B cell (primary cell): ENCODE measurements at regions not wholly inside any gene's neighbourhood (a gene's known extent, or its start where the extent isn't known, plus 50 kb on each side); places are given as distances from the start of the nearest gene placed in this dataset.

Source experiments
- ATAC-seq: fragments of 200-7000 bp; cut with Tn5 transposase; one replicate; pipeline ENCODE4 v1.10.0; 2021; ENCODE audit warnings: low read depth, mild to moderate bottlenecking, moderate number of reproducible peaks, moderate library complexity
- CTCF ChIA-PET: fragments of 350-600 bp; sonication (Branson Sonifier 250); formaldehyde crosslinking; loops from one replicate; lab custom pipeline; 2021; ENCODE audit warnings: antibody characterized with exemption, inconsistent platforms; lab: Charles Lee
- POLR2A ChIA-PET: fragments of 350-600 bp; sonication (Branson Sonifier 250); formaldehyde crosslinking; loops from one replicate; lab custom pipeline; 2021; ENCODE audit warnings: antibody characterized with exemption; lab: Charles Lee
- DNase-seq: peaks from one replicate; pipeline ENCODE4 v3.0.0; 2013
- H2AFZ ChIP-seq: 2 replicates; pipeline ENCODE4 v1.6.1; 2012; ENCODE audit warnings: mild to moderate bottlenecking, low read depth, low read length; ENCODE audit not compliant: insufficient read depth, poor library complexity, severe bottlenecking
- H3K27ac ChIP-seq, 2 donors: 1 replicate in 1 of 2; 2 replicates in 1 of 2; pipeline ENCODE4 v1.5.1; 2012 to 2013; ENCODE audit warnings: low read length in 2 of 2, mild to moderate bottlenecking in 2 of 2, moderate library complexity in 1 of 2
- H3K27me3 ChIP-seq, 4 experiments: fragments of 200-600 bp in 1 of 4; sonication (generic) in 1 of 4; replicated peaks in 1 of 4; 1 replicate in 2 of 4; 2 replicates in 2 of 4; pipeline versions ENCODE4 v1.6.1 to v1.7.0; 2013 to 2016; ENCODE audit warnings: low read length in 3 of 4, mild to moderate bottlenecking in 2 of 4, mixed read lengths in 1 of 4, moderate library complexity in 1 of 4; ENCODE audit not compliant: insufficient read depth in 4 of 4, control insufficient read depth in 3 of 4; ENCODE audit errors: control extremely low read depth in 1 of 4
- H3K36me3 ChIP-seq, 2 experiments: replicated peaks in 1 of 2; 1 replicate in 1 of 2; 2 replicates in 1 of 2; pipeline versions ENCODE4 v1.6.1 to v1.7.1; 2013; ENCODE audit warnings: low read length in 1 of 2; ENCODE audit not compliant: insufficient read depth in 2 of 2, control insufficient read depth in 1 of 2; ENCODE audit errors: control extremely low read depth in 1 of 2, extremely low read depth in 1 of 2
- H3K4me1 ChIP-seq, 2 donors: fragments of 200-600 bp in 1 of 2; sonication (generic) in 1 of 2; 1 replicate in 1 of 2; 2 replicates in 1 of 2; pipeline versions ENCODE4 v1.5.1 to v1.6.1; 2013 to 2017; ENCODE audit warnings: low read length in 2 of 2; ENCODE audit not compliant: control insufficient read depth in 2 of 2, insufficient read depth in 2 of 2
- H3K4me2 ChIP-seq: replicated peaks from 2 replicates; pipeline ENCODE3; 2012; ENCODE audit warnings: mild to moderate bottlenecking, low read depth, low read length; ENCODE audit not compliant: poor library complexity, severe bottlenecking
- H3K4me3 ChIP-seq, 5 experiments: fragments of 200-600 bp in 1 of 5; sonication (generic) in 1 of 5; 1 replicate in 3 of 5; 2 replicates in 2 of 5; pipeline versions ENCODE4 v1.5.1 to v1.7.0; 2011 to 2016; ENCODE audit warnings: low read length in 4 of 5, mild to moderate bottlenecking in 4 of 5, low read depth in 2 of 5, control low read depth in 1 of 5, moderate library complexity in 1 of 5; ENCODE audit not compliant: insufficient read depth in 1 of 5; ENCODE audit errors: control extremely low read depth in 1 of 5, extremely low read depth in 1 of 5
- H3K79me2 ChIP-seq: fragments of 200-600 bp; sonication (generic); one replicate; pipeline ENCODE4 v1.6.0; 2016; ENCODE audit warnings: low read length; ENCODE audit not compliant: control insufficient read depth, insufficient read depth
- H3K9ac ChIP-seq: fragments of 200-600 bp; sonication (generic); 2 replicates; pipeline ENCODE4 v1.6.1; 2017; ENCODE audit warnings: mild to moderate bottlenecking, low read length, moderate library complexity
- H3K9me3 ChIP-seq, 3 donors: one replicate each; pipeline versions ENCODE4 v1.6.1 to v1.7.1; 2013; ENCODE audit warnings: low read length in 2 of 3; ENCODE audit not compliant: control insufficient read depth in 2 of 3, insufficient read depth in 1 of 3; ENCODE audit errors: control extremely low read depth in 1 of 3
- H4K20me1 ChIP-seq: 2 replicates; pipeline ENCODE4 v1.6.0; 2012; ENCODE audit warnings: mild to moderate bottlenecking, low read length; ENCODE audit not compliant: insufficient read depth, control insufficient read depth, poor library complexity, severe bottlenecking
- H3K27ac Mint-ChIP-seq: one replicate; pipeline ENCODE4 v1.8.0; 2021; ENCODE audit warnings: mixed read lengths
- H3K27me3 Mint-ChIP-seq: one replicate; pipeline ENCODE4 v1.8.0; 2021; ENCODE audit warnings: mixed read lengths
- H3K4me1 Mint-ChIP-seq: one replicate; pipeline ENCODE4 v1.8.0; 2021; ENCODE audit warnings: mixed read lengths
- H3K4me3 Mint-ChIP-seq: one replicate; pipeline ENCODE4 v1.8.0; 2021; ENCODE audit warnings: mixed read lengths
- H3K9me3 Mint-ChIP-seq: one replicate; pipeline ENCODE4 v1.8.0; 2022; ENCODE audit warnings: mixed read lengths; ENCODE audit not compliant: insufficient read depth
- CTCF ChIP-seq: fragments of 200-600 bp; IDR thresholded peaks from one replicate; pipeline ENCODE4 v1.8.0; 2022; ENCODE audit warnings: antibody characterized with exemption, mild to moderate bottlenecking
- EZH2 ChIP-seq: IDR thresholded peaks from 2 replicates; pipeline ENCODE4 v1.6.1; 2012; ENCODE audit warnings: borderline replicate concordance, low read depth, mild to moderate bottlenecking, moderate library complexity, low read length; ENCODE audit not compliant: insufficient read depth, poor library complexity, severe bottlenecking
- WGBS: methylation state at CpG from one replicate; pipeline ENCODE4 v1.1.5; 2013; ENCODE audit warnings: missing lambda C conversion rate; ENCODE audit not compliant: insufficient coverage; 5-methylcytosine and 5-hydroxymethylcytosine counted together
- intact Hi-C: fragments of 100-400 bp; cut with micrococcal nuclease; formaldehyde crosslinking; loops from one replicate; pipeline ENCODE4 v1.10.0; 2022

- Mint-ChIP-seq H3K27me3 (no peaks in the 10 kb centered on the region), H3K4me3 (no peak overlapping the region), H3K9me3 (no peaks in the 10 kb centered on the region), H3K4me1 (no peaks in the 10 kb centered on the region), H3K27ac (no peak overlapping the region)
- Histone ChIP-seq H3K27me3 (no peaks in the 10 kb centered on the region), H3K4me3 (no peak overlapping the region), H3K9me3 (no peaks in the 10 kb centered on the region), H3K36me3 (no peaks in the 10 kb centered on the region), H3K27ac (no peak overlapping the region), H3K9ac (no peak overlapping the region), H3K4me1 (no peaks in the 10 kb centered on the region), H3K4me2 (no peak overlapping the region), H4K20me1 (no peaks in the 10 kb centered on the region), H3K79me2 (no peaks in the 10 kb centered on the region), H2AFZ (no peak overlapping the region)
- ChIA-PET POLR2A (no interaction called here), CTCF (no interaction called here)
- ATAC-seq (no peak), DNase-seq (no peak)
- TF ChIP-seq EZH2 = no peak
- TF ChIP-seq CTCF = no peak
- WGBS = 91% methylated on average over 4 of the region's 4 CpGs
- intact Hi-C loops = no loop called here
Measured at GRCh38 chr18:71998547-71999097, 545.5 kb downstream of the CBLN2 start.

GRCh38 chr18:71995904-71996465, 548.2 kb downstream of the CBLN2 start:
- TF ChIP-seq CTCF (no peak), EZH2 (no peak)
- Histone ChIP-seq H3K27ac (no peak overlapping the region), H3K79me2 (no peaks in the 10 kb centered on the region), H3K27me3 (no peaks in the 10 kb centered on the region), H3K9me3 (no peaks in the 10 kb centered on the region), H4K20me1 (no peaks in the 10 kb centered on the region), H3K4me1 (no peaks in the 10 kb centered on the region), H3K4me2 (no peak overlapping the region), H3K9ac (no peak overlapping the region), H3K36me3 (no peaks in the 10 kb centered on the region), H2AFZ (no peak overlapping the region), H3K4me3 (no peak overlapping the region)
- H3K4me3 Mint-ChIP-seq = no peak overlapping the region
- H3K9me3 Mint-ChIP-seq = no peaks in the 10 kb centered on the region
- no peaks in the 10 kb centered on the region for H3K4me1 Mint-ChIP-seq
- no peak for DNase-seq
- ChIA-PET POLR2A (no interaction called here), CTCF (no interaction called here)
- WGBS = no CpG with 5 or more reads among the region's 1 CpG
- no peaks in the 10 kb centered on the region for H3K27me3 Mint-ChIP-seq
- ATAC-seq = no peak
- intact Hi-C loops = no loop called here
- no peak overlapping the region for H3K27ac Mint-ChIP-seq
